Panc1 (cell line): ENCODE measurements at regions not wholly inside any gene's neighbourhood (a gene's known extent, or its start where the extent isn't known, plus 50 kb on each side); places are given as distances from the start of the nearest gene placed in this dataset.

Experiments used
- ATAC-seq: fragments of 200-7000 bp; cut with Tn5 transposase; 2 replicates; pipeline ENCODE4 v1.9.1; 2020; ENCODE audit warnings: mild to moderate bottlenecking, moderate library complexity
- BruUV-seq: library from RNA; stranded (reverse); fragments of 400-500 nt; replicated peaks from 2 replicates; lab custom pipeline; 2021; lab: Mats Ljungman, UMichigan
- CTCF ChIA-PET: fragments of 300-600 bp; sonication (Branson Sonifier 250); formaldehyde crosslinking; loops from one replicate; lab custom pipeline; 2022; ENCODE audit warnings: antibody characterized with exemption; lab: Charles Lee
- POLR2A ChIA-PET: fragments of 300-600 bp; sonication (Branson Sonifier 250); formaldehyde crosslinking; loops from one replicate; lab custom pipeline; 2022; ENCODE audit warnings: antibody characterized with exemption; lab: Charles Lee
- DNase-seq: peaks from one replicate; pipeline ENCODE4 v3.0.0-alpha.2; 2010; ENCODE audit warnings: low read depth, low spot score
- H3K27ac ChIP-seq: 2 replicates; pipeline ENCODE4 v1.5.1; 2011; ENCODE audit warnings: mild to moderate bottlenecking, low read length, inconsistent platforms
- H3K27me3 ChIP-seq: fragments of 200-500 bp; sonication (Bioruptor generic); 2 replicates; pipeline ENCODE4 v1.6.0; 2014; ENCODE audit warnings: low read length, inconsistent platforms; ENCODE audit not compliant: control insufficient read depth, insufficient read depth
- H3K36me3 ChIP-seq: fragments of 200-500 bp; sonication (Bioruptor generic); 2 replicates; pipeline ENCODE4 v1.5.1; 2014; ENCODE audit warnings: inconsistent platforms, mild to moderate bottlenecking, low read length, moderate library complexity; ENCODE audit not compliant: control insufficient read depth, insufficient read depth
- H3K4me1 ChIP-seq: 2 replicates; pipeline ENCODE4 v1.5.1; 2011; ENCODE audit warnings: inconsistent platforms, mild to moderate bottlenecking, low read length, moderate library complexity; ENCODE audit not compliant: control insufficient read depth, insufficient read depth
- H3K4me3 ChIP-seq, 2 experiments: 2 replicates each; pipeline ENCODE4 v1.5.1; 2011 to 2012; ENCODE audit warnings: low read depth in 2 of 2, low read length in 2 of 2, mild to moderate bottlenecking in 2 of 2, inconsistent platforms in 1 of 2, moderate library complexity in 1 of 2
- H3K9me3 ChIP-seq: fragments of 200-500 bp; sonication (Bioruptor generic); 2 replicates; pipeline ENCODE4 v1.5.1; 2014; ENCODE audit warnings: low read depth, mild to moderate bottlenecking, inconsistent platforms, low read length, moderate library complexity; ENCODE audit not compliant: control insufficient read depth, insufficient read depth
- CTCF ChIP-seq: fragments of 450-650 bp; IDR thresholded peaks from 2 replicates; pipeline ENCODE4 v1.5.1; 2017; ENCODE audit warnings: mild to moderate bottlenecking
- POLR2AphosphoS5 ChIP-seq: IDR thresholded peaks from 2 replicates; pipeline ENCODE4 v1.6.1; 2012; ENCODE audit warnings: mild to moderate bottlenecking, low read depth, low read length, moderate library complexity
- REST ChIP-seq, 2 experiments: IDR thresholded peaks; 2 replicates each; pipeline ENCODE4 v1.6.1; 2011 to 2012; ENCODE audit warnings: low read depth in 2 of 2, control low read depth in 1 of 2, low read length in 1 of 2, mild to moderate bottlenecking in 1 of 2, moderate library complexity in 1 of 2; ENCODE audit not compliant: insufficient read depth in 1 of 2
- SIN3A ChIP-seq: IDR thresholded peaks from 2 replicates; pipeline ENCODE4 v1.6.1; 2012; ENCODE audit warnings: low read depth, mild to moderate bottlenecking, low read length, moderate library complexity, borderline replicate concordance; ENCODE audit not compliant: insufficient read depth
- TCF7L2 ChIP-seq: IDR thresholded peaks from 2 replicates; pipeline ENCODE4 v1.6.1; 2011; ENCODE audit warnings: mild to moderate bottlenecking, low read depth, low read length, inconsistent platforms
- in situ Hi-C: cut with HindIII; loops from 2 replicates; pipeline ENCODE4 v1.10.0; 2016; ENCODE audit warnings: low sequenced_read_pairs, low pct_unique_long_range_greater_than_20kb
- intact Hi-C: fragments of 100-400 bp; cut with micrococcal nuclease; formaldehyde crosslinking; loops from one replicate; pipeline ENCODE4 v1.10.0; 2022; ENCODE audit not compliant: unreplicated experiment

DNA sequence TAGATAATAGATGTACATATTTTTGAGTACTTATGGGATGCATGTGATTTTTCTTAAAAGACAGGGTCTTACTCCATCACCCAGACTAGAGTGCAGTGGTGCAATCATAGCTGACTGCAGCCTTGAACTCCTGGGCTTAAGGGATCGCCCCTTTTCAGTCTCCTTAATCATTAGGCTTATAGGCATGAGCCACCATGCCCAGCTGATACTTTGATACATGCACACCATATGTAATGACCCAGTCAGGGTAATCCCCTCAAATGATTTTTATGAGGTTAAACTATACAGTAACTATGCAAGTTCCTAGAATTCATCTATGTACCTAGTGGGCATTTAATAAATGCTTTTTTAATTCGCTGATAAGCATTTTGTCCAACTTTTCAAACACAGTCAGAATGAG, 292.3 kb downstream of the DTWD2 start:
- no peaks in the 10 kb centered on the region for H3K36me3 ChIP-seq
- ChIA-PET CTCF (no interaction called here), POLR2A (no interaction called here)
- intact Hi-C loops: no loop called here
- in situ Hi-C loops: no loop called here
- ATAC-seq: no peak
- no peak for DNase-seq
- TF ChIP-seq REST (IDR thresholded peaks at IDR 0.05; ENCODE audit: insufficient read depth in 1 of 2, low read depth in 2 of 2, low read length in 1 of 2) (no peak), SIN3A (no peak), TCF7L2 (no peak), POLR2AphosphoS5 (no peak), CTCF (no peak)
- H3K27me3 ChIP-seq: no peaks in the 10 kb centered on the region
- BruUV-seq: no TSS peak
- no peak overlapping the region for H3K4me3 ChIP-seq
- H3K27ac ChIP-seq: no peak overlapping the region
- H3K9me3 ChIP-seq: no peaks in the 10 kb centered on the region
- no peaks in the 10 kb centered on the region for H3K4me1 ChIP-seq

GRCh38 chr5:118692811-118693342, 295.5 kb downstream of the DTWD2 start:
- intact Hi-C loops: no loop called here
- Histone ChIP-seq H3K9me3 (no peaks in the 10 kb centered on the region), H3K4me3 (no peak overlapping the region), H3K27ac (no peak overlapping the region), H3K36me3 (no peaks in the 10 kb centered on the region), H3K4me1 (no peaks in the 10 kb centered on the region), H3K27me3 (no peaks in the 10 kb centered on the region)
- CTCF ChIA-PET: no interaction called here
- BruUV-seq: no TSS peak
- POLR2A ChIA-PET: no interaction called here
- in situ Hi-C loops: no loop called here
- DNase-seq (no peak), ATAC-seq (no peak)
- TF ChIP-seq TCF7L2 (no peak), POLR2AphosphoS5 (no peak), REST (IDR thresholded peaks at IDR 0.05; ENCODE audit: insufficient read depth in 1 of 2, low read depth in 2 of 2, low read length in 1 of 2) (no peak), SIN3A (no peak)
